HG03139 (cell line): ENCODE measurements at regions not wholly inside any gene's neighbourhood (a gene's known extent, or its start where the extent isn't known, plus 50 kb on each side); places are given as distances from the start of the nearest gene placed in this dataset.

Experiments
- ATAC-seq: cut with Tn5 transposase; IDR thresholded peaks from one replicate; pipeline ENCODE4 v1.9.1; 2021; ENCODE audit not compliant: unreplicated experiment

DNA sequence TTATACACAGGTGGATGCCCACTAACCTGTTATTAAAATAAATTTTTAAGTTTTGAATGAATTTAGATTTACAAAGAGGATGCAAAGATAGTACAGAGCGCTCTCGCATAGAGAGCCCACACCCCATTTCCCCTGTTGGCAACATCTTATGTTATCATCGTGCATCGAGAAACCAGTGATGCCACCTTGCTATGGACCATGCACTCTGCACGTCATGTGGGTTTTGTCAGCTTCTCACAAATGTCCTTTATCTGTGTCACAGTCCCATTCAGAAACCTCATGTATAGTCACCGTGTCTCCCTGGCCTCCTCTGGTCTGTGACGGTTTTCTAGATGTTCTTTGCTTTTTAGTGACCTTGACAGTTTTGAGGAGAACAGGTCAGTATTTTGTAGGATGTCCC is 60.0 kb downstream of the ING1 start:
- no peak for ATAC-seq

DNA sequence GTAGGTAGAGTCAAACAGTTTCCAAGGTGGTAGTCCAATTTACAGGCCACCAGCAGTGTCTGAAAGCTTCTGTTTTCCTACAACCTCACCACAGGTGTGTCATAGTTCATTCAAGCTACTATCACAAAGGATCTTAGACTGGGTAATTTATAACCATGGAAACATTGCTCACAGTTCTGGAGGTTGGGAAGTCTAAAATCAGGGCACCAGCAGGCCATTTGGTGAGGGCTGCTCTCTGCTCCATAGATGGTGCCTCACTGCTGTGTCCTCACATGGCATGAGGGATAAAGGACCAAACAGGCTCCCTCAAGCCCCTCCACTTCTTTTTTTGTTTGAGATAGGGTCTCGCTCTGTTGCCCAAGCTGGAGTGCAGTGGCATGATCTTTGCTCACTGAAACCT is 60.6 kb downstream of the ING1 start:
- ATAC-seq = no peak

GRCh38 chr13:110774490-110774889 is 61.0 kb downstream of the ING1 start:
- no peak for ATAC-seq

GRCh38 chr13:110775576-110775975 is 62.1 kb downstream of the ING1 start:
- ATAC-seq = no peak

- ATAC-seq = no peak
Measured at GRCh38 chr13:110777251-110777820, 63.8 kb downstream of the ING1 start.

GRCh38 chr13:110779022-110779421 is 65.5 kb downstream of the ING1 start:
- no peak for ATAC-seq

DNA sequence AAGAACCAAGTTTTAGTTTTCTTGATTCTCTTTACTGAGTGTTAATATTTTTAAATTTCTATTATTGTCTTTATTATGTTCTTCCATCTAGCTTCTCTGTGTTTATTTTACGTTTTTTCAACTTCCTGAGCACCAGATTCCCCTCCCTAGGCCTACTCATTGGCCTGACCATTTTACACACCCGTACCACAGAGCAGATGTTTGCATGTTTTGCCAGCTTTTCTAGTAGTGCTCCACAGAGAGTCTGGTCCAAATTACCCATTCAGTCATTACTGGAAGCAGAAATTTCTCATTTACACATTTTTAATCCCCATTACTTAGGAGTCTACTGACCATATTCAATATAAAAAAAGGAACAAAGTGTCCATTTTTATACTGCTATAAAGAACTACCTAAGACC is 66.9 kb downstream of the ING1 start:
- ATAC-seq = no peak

DNA sequence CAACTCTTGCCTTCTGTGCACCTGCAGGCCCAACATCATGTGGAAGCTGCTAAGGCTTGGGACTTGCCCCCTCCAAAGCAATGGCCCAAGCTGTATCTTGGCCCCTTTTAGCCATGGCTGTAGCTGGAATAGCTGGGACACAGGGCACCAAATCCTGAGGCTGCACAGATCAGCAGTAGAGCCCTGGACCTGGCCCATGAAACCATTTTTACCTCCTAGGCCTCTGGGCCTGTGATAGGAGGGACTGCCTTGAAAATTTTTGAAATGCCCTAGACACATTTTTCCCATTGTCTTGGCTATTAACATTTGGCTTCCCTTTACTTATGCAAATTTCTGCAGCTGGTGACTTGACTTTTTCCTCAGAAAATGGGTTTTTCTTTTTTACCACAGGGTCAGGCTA is 68.7 kb downstream of the ING1 start:
- no peak for ATAC-seq

GRCh38 chr13:110784704-110785103 is 71.2 kb downstream of the ING1 start:
- no peak for ATAC-seq

- ATAC-seq = no peak
Measured at GRCh38 chr13:110788778-110789177, 75.3 kb downstream of the ING1 start.

GRCh38 chr13:110789871-110790270 is 76.4 kb downstream of the ING1 start:
- no peak for ATAC-seq

- ATAC-seq = no peak
Measured at GRCh38 chr13:110790371-110790770, 76.9 kb downstream of the ING1 start.

DNA sequence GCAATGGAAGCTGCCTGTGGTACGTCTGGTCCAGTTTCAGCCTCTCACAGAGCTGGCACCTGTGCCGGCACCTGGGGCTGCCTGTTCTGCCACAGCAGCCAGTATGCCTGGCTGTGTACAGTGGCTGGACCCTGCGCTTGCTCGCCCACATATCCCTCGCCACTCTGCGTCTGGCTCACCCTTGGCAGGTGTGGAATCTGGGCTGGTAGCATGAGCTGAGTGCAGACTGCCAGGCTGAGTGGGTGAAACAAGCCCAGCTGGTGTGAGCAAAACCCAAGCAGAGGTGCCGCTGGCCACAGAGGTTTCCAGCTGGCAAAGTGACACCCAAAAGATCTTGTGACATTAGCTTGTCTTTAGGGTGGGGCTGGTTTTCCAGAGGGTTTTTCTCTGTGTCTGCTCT is 80.7 kb downstream of the ING1 start:
- ATAC-seq = no peak

DNA sequence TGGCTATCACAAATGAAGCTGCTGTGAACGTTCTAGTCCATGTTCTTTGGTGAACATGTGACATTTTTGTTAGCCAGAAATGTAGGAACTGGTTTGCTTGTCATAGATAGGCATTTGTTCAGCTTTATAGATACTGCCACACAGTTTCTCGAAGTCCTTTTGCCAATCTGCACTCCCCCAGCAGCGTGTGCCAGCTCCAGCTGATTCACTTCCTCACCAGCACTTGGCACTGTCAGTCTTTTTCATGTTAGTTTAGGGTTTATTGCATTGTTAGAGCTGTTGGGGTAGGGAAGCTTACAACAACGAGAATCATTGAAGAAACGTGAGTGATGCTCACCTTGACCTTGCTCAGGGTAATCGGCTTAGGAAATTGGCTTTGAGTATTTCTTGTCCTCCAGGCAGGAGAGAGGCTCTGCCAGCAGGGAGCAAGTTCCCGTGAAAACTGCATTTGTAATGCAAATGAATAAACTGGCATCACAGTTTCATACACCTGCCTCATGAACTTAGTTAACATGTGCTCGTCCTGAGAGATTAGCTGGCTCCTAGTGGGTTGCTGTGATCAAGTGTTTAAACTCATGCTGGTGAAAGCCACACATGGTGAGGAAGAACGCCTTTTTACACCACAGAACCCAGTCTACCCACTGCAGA is 83.9 kb downstream of the ING1 start:
- ATAC-seq = no peak

GRCh38 chr13:110798081-110798994 is 84.8 kb downstream of the ING1 start:
- no peak for ATAC-seq

DNA sequence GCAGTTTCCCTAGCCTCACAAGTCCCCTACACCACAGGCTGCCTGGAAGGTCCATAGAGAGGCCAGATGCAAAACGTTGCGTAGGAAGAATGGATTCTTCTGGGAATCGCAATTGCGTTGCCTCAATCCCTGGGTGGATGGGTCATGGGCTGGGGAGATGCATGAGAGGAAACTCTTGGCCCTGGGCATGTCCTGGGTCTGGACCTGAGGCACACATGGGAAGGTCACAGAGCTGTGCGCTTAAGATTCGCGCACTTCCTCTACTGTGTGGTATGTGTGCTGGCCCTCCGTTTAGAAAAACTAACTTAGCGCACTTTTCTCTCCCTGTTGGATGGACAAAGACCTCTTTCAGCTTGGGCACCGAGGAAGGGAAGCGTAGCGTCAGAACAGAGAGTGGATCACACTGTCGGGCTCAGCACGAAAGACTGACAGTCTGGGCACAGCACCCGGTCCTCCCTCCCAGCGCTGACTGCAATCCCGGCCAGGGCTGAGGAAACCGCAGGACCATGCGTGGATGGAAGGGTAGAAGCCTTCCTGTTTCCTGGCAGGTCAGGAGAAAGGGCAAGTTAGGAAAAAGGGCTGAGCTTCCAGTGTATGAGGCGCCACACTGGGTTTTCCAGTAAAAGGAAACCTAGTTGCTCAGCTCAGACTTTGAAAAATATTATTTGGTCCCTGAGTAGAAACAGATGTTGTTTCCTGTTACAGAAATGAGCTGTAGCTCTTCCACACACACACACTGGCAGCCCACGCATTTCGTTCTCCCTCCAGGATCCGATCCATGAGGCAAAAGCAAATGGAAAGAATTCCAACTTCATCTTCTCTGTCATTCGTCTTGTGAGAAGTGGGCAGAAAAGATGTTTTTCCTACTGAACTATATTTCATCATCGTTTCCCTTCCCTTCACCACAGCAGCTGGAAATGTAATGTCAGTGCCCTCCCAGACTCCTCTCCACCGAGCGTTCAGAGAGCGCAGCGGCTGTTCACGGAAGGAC is 86.0 kb downstream of the ING1 start:
- ATAC-seq = no peak

- ATAC-seq = no peak
Measured at GRCh38 chr13:110801044-110801443, 87.5 kb downstream of the ING1 start.

- no peak for ATAC-seq
Measured at GRCh38 chr13:110802260-110802659, 88.8 kb downstream of the ING1 start.

DNA sequence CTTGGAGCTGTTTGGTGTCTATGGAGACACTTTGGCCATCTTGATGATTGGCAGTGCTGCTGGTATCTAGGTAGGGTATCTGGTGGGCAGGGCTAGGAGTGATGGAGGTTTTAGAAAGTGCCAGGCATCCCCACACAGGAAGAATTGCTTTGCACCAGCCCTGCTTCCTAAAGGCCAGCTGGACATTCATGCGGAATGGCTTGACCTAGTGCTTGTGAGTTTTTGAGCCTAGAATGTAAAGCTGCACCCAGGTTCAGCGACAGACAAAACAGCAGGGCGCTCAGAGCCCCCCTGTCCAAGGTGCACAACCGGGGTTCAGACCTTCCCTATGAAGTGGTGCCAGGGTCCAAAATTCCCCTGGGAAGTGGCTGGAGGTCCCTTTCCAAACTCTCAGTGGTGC is 93.1 kb downstream of the ING1 start:
- ATAC-seq = no peak

GRCh38 chr13:110807546-110807945 is 94.0 kb downstream of the ING1 start:
- ATAC-seq = no peak

DNA sequence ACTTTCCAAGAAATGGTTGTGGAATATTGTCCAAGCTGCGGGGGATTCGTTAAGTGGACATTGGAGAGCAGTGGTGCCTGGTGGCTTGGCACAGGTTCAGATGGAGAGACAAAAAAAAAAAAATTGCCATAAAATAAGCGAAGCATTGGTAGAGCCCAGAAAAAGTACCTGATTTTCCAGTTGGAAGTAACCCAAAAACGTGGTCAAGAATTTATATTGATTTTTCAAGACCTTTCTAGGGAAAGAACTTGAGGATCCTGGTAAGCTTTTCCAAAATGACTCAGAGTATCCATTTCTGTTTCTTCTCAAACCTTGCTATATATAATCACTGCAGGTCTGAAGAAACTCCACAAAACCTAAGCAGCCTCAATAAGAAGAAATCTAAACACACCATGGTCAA is 94.6 kb downstream of the ING1 start:
- no peak for ATAC-seq
